ENCODE measurements at regions not wholly inside any gene's neighbourhood (a gene's known extent, or its start where the extent isn't known, plus 50 kb on each side); places are given as distances from the start of the nearest gene placed in this dataset.

DNA sequence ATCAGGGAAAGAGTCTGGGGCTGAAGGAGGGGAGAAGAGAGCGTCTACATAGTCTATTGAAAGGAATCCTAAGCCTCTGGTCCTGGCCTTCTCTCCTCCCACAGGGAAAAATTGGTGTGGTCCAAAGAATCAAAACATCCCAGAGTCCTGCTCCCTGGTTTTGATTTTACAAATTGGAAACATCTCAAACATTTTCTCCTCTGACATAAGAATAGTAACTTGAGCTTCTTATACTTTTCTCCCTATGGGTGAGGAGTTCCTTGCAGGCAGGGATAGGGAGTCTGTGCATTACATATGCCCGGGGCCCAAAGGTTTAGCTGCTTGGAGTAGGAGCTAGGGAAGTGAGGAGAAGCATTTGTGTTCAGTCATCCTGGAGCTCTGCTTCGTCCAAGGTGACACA lies 120.0 kb upstream of the GGTLC1 start:
- in situ Hi-C loops (cut with MboI; ENCODE audit: low sequenced_read_pairs, unreplicated experiment) = no loop called here
- DNase-seq (ENCODE audit: low spot score) = no peak
- TF ChIP-seq, protein P1, sequence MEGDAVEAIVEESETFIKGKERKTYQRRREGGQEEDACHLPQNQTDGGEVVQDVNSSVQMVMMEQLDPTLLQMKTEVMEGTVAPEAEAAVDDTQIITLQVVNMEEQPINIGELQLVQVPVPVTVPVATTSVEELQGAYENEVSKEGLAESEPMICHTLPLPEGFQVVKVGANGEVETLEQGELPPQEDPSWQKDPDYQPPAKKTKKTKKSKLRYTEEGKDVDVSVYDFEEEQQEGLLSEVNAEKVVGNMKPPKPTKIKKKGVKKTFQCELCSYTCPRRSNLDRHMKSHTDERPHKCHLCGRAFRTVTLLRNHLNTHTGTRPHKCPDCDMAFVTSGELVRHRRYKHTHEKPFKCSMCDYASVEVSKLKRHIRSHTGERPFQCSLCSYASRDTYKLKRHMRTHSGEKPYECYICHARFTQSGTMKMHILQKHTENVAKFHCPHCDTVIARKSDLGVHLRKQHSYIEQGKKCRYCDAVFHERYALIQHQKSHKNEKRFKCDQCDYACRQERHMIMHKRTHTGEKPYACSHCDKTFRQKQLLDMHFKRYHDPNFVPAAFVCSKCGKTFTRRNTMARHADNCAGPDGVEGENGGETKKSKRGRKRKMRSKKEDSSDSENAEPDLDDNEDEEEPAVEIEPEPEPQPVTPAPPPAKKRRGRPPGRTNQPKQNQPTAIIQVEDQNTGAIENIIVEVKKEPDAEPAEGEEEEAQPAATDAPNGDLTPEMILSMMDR (IDR thresholded peaks at IDR 0.05; ENCODE audit: borderline replicate concordance, control extremely low read depth, extremely low read depth, insufficient read depth, missing control alignments) = no peak

- TF ChIP-seq, protein P1 (IDR thresholded peaks at IDR 0.05; ENCODE audit: borderline replicate concordance, control extremely low read depth, extremely low read depth, insufficient read depth, missing control alignments) = no peak
- no peak for DNase-seq (ENCODE audit: low spot score)
- in situ Hi-C loops (cut with MboI; ENCODE audit: low sequenced_read_pairs, unreplicated experiment) = no loop called here
Measured at GRCh38 chr20:24106801-24107445, 118.3 kb upstream of the GGTLC1 start.

DNA sequence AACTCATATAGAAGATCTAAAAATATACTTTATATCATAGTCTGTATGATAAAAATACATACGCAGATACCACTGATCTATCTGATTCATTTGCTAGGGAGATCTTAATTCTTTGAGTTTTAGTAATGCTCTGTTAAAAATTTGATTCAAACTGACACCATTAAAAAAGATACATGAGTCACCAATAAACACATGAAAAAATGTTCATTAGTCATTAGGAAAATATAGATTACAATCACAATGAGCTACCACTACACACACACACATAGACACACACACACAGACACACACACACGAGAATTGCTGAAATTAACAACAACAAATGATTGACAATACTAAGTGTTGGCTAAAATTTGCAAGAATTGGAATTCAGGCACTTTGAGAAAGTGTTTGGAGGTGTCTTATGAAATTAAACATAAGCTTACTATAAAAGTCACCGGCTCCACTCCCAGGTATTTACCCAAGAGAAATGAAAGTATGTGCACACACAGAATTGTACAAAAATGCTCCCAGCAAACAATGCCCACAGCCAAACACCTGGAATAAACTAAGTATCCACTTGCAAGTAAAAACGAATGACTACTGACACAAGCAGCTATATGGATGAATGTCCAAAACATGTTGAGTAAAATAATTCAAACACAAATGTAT lies 117.7 kb upstream of the GGTLC1 start:
- DNase-seq (ENCODE audit: low spot score) = no peak
- in situ Hi-C loops (cut with MboI; ENCODE audit: low sequenced_read_pairs, unreplicated experiment) = no loop called here
- TF ChIP-seq, protein P1 (IDR thresholded peaks at IDR 0.05; ENCODE audit: borderline replicate concordance, control extremely low read depth, extremely low read depth, insufficient read depth, missing control alignments) = no peak

DNA sequence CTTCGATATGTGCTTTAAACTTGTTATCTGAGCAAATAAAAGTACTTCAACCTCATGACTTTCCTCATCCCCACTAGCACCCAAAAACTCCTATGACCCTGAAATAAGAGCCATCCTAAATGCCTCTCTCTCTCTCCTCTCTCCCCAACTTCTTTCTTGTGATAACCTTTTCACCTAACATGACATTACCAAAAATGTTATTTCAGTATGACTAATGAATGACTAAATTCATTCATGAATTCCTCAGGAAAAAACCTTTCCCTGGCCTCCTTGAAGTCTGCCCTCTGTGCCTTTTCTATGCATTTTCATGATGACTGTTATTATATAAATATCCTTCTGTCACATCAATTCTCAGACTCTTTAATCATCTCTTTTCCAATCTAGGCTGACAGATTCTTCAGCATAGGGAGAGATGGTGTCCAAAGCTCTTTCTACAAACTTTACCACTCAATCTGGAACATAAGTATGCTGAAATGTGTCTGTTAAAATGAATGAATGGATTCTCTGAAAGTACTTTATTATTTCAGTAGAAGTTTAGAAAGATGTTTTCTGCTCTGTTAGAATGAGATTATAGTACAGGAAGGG lies 114.3 kb upstream of the GGTLC1 start:
- in situ Hi-C loops (cut with MboI; ENCODE audit: low sequenced_read_pairs, unreplicated experiment) = no loop called here
- TF ChIP-seq, protein P1 (IDR thresholded peaks at IDR 0.05; ENCODE audit: borderline replicate concordance, control extremely low read depth, extremely low read depth, insufficient read depth, missing control alignments) = no peak
- DNase-seq (ENCODE audit: low spot score) = no peak

GRCh38 chr20:24102290-24102689 lies 113.7 kb upstream of the GGTLC1 start:
- in situ Hi-C loops (cut with MboI; ENCODE audit: low sequenced_read_pairs, unreplicated experiment) = no loop called here
- TF ChIP-seq, protein P1 (IDR thresholded peaks at IDR 0.05; ENCODE audit: borderline replicate concordance, control extremely low read depth, extremely low read depth, insufficient read depth, missing control alignments) = peak; percentile 24
- no peak for DNase-seq (ENCODE audit: low spot score)

DNA sequence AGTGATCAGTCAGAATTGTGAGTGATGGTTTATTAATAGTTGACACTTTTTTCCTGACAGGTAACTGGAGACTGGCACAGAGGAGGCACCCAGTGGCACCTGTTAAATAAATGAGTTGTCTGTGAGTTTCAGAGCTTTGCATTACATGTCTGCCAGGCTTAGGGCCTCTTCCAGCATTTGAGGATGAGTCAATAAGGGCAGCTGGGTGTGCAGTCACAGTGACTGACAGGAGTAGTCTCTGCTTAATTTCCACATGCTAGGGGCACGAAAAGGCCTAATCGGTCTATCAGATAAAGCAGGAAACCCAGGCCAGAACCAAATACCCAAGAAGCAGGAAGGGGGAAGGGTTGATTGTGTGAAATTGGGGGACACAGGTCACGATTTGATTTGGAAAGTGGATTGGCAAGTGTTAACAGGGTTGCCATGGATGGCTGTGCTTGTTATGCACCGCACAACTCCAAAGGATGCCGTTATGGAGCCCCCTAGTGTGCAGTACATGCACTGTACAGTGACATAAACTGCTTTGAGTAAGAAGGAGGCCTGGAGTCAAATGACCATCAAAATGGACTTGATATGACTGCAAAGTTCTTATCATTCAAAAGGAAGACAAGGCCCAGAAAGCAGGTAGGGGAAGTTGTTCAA lies 111.9 kb upstream of the GGTLC1 start:
- in situ Hi-C loops (cut with MboI; ENCODE audit: low sequenced_read_pairs, unreplicated experiment) = no loop called here
- TF ChIP-seq, protein P1 (IDR thresholded peaks at IDR 0.05; ENCODE audit: borderline replicate concordance, control extremely low read depth, extremely low read depth, insufficient read depth, missing control alignments) = peak; percentile 55
- DNase-seq (ENCODE audit: low spot score) = peak; percentile 36

Measured in GM13976 (cell line).